ENCODE measurements at regions not wholly inside any gene's neighbourhood (a gene's known extent, or its start where the extent isn't known, plus 50 kb on each side); places are given as distances from the start of the nearest gene placed in this dataset.

GRCh38 chr3:46124216-46125177 is 83.6 kb downstream of the CCR1 start:
- Mint-ChIP-seq H3K4me1 (ENCODE audit: low read depth) (peaks cover 4% of the 10 kb centered on the region), H3K27me3 (ENCODE audit: low read depth) (peaks cover 19% of the 10 kb centered on the region), H3K4me3 (no peak overlapping the region), H3K36me3 (ENCODE audit: low read depth) (no peaks in the 10 kb centered on the region), H3K9me3 (no peaks in the 10 kb centered on the region), H3K27ac (no peak overlapping the region)
- CTCF ChIA-PET, result interaction anchor here (1.0 kb wide), 1 partner anchor 90 kb away, joined by 3 read pairs; no protein-coding TSS in a partner anchor
- intact Hi-C loops (cut with micrococcal nuclease), result no loop called here
- DNase-seq, result no peak

DNA sequence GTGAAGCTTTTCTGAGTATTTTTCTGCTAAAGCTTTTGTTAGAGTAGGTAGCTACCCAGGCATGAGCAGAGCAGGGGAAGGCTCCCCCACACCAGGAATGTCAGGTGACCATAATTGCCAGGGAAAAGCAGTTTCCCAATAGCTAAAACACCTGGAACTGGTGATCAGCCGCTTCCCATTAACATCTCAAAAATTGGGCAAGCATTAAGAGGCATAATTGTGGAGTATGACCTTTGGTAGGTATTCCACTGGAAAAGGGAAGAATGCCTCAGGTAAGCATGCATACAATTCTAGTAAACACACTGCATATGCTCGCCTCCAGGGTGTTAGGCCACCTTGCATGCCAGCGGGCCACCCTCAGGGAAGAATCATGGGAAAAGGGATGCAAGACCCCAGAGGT is 84.5 kb downstream of the CCR1 start:
- no peaks in the 10 kb centered on the region for H3K36me3 Mint-ChIP-seq (ENCODE audit: low read depth)
- CTCF ChIA-PET, result no interaction called here

DNA sequence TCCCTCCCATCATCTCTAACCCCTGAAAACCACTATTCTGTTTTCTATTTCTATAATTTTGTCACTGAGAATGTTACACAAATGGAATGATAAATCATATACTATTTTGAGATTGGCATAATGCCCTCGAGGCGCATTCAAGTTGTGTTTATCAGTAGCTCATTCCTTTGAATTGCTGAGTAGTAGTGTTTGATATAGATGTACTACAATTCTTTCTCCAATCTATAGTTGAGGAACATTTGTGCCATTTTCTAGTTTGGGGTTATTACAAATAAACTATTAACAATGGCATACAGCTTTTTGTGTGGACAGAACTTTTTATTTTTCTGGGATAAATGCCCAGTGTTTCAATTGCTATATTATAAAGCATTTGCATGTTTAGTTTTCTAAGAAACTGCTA is 86.0 kb downstream of the CCR1 start:
- H3K36me3 Mint-ChIP-seq (ENCODE audit: low read depth), result no peaks in the 10 kb centered on the region
- CTCF ChIA-PET, result interaction anchor here (0.9 kb wide), 1 partner anchor 154 kb away, joined by 4 read pairs; no protein-coding TSS in a partner anchor
- H3K9me3 Mint-ChIP-seq, result no peaks in the 10 kb centered on the region
- H3K4me3 Mint-ChIP-seq, result no peak overlapping the region
- peaks cover 19% of the 10 kb centered on the region for H3K27me3 Mint-ChIP-seq (ENCODE audit: low read depth)
- DNase-seq, result no peak
- H3K27ac Mint-ChIP-seq, result no peak overlapping the region
- H3K4me1 Mint-ChIP-seq (ENCODE audit: low read depth), result no peaks in the 10 kb centered on the region
- intact Hi-C loops (cut with micrococcal nuclease), result no loop called here

More for the DNA sequence above, 84.5 kb downstream of the CCR1 start:
- peaks cover 19% of the 10 kb centered on the region for H3K27me3 Mint-ChIP-seq (ENCODE audit: low read depth)
- DNase-seq, result no peak
- no peaks in the 10 kb centered on the region for H3K4me1 Mint-ChIP-seq (ENCODE audit: low read depth)
- no peak overlapping the region for H3K4me3 Mint-ChIP-seq
- H3K27ac Mint-ChIP-seq, result no peak overlapping the region
- H3K9me3 Mint-ChIP-seq, result no peaks in the 10 kb centered on the region
- intact Hi-C loops (cut with micrococcal nuclease), result no loop called here

DNA sequence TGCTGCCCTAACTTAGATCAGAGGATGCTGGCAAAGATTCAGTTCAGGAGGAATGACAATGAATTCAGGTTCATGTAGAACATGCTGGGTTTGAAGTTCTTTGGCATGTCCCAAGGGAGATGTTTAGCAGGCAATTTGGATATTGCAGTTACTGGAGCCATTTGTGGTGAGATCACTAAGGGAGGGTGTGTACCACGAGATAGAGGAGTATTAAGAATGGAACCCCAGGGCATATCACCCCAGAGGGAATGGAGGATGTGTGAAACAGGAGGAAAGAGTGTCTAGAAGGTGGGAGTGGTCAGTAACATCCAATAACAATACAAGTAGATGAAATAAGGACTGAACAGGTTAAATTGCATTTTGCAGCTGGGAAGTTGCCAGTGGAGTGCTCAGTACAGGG is 87.1 kb downstream of the CCR1 start:
- no peaks in the 10 kb centered on the region for H3K36me3 Mint-ChIP-seq (ENCODE audit: low read depth)
- DNase-seq, result no peak
- H3K4me3 Mint-ChIP-seq, result no peak overlapping the region
- CTCF ChIA-PET, result no interaction called here
- H3K4me1 Mint-ChIP-seq (ENCODE audit: low read depth), result no peaks in the 10 kb centered on the region
- intact Hi-C loops (cut with micrococcal nuclease), result no loop called here
- H3K27ac Mint-ChIP-seq, result no peak overlapping the region
- peaks cover 19% of the 10 kb centered on the region for H3K27me3 Mint-ChIP-seq (ENCODE audit: low read depth)
- no peaks in the 10 kb centered on the region for H3K9me3 Mint-ChIP-seq

DNA sequence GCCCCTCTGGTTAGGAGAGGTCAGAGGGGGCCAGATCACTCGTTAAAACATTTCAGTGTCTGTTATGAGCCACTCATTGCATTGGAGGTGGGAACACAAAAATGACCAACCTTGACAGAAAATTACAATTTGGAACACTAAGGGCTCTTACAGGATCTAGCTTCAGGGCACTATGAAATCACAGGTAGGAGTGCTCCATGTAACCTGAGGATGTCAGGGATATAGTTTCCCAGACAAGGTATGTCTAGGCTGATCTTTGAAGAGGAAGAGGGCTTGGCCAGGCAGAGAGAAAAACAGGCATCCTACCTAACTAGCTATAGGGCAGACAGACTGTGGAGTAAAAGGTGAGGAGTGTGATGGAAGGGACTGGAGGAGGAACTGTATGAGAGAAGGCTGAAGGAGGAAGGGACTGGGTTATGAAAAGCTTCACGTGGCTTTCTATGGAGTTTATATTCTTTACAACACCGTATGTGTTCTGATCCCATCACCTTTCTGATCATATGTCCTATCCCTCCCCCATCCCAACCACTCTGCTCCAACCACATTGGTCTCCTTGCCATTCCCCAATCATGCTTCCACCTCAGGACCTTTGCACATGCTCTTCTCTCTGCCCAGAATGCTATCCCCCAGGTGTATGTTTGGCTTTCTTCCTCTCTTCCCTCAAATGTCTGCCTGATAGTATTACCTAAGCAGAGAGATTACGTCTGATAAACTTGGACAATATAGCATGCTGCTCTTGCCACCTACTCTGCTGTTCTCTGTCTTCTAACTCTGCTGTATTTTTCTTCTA is 88.2 kb downstream of the CCR1 start:
- no peak for DNase-seq
- intact Hi-C loops (cut with micrococcal nuclease), result no loop called here
- H3K27ac Mint-ChIP-seq, result no peak overlapping the region
- CTCF ChIA-PET, result no interaction called here
- peaks cover 19% of the 10 kb centered on the region for H3K27me3 Mint-ChIP-seq (ENCODE audit: low read depth)
- H3K36me3 Mint-ChIP-seq (ENCODE audit: low read depth), result no peaks in the 10 kb centered on the region
- no peaks in the 10 kb centered on the region for H3K4me1 Mint-ChIP-seq (ENCODE audit: low read depth)
- no peaks in the 10 kb centered on the region for H3K9me3 Mint-ChIP-seq
- H3K4me3 Mint-ChIP-seq, result no peak overlapping the region

- no peaks in the 10 kb centered on the region for H3K9me3 Mint-ChIP-seq
- H3K4me1 Mint-ChIP-seq (ENCODE audit: low read depth), result no peaks in the 10 kb centered on the region
- H3K36me3 Mint-ChIP-seq (ENCODE audit: low read depth), result no peaks in the 10 kb centered on the region
- CTCF ChIA-PET, result no interaction called here
- H3K27me3 Mint-ChIP-seq (ENCODE audit: low read depth), result peaks cover 19% of the 10 kb centered on the region
- H3K27ac Mint-ChIP-seq, result no peak overlapping the region
- intact Hi-C loops (cut with micrococcal nuclease), result no loop called here
- DNase-seq, result no peak
- H3K4me3 Mint-ChIP-seq, result no peak overlapping the region
Measured at GRCh38 chr3:46119253-46119652, 88.9 kb downstream of the CCR1 start.

DNA sequence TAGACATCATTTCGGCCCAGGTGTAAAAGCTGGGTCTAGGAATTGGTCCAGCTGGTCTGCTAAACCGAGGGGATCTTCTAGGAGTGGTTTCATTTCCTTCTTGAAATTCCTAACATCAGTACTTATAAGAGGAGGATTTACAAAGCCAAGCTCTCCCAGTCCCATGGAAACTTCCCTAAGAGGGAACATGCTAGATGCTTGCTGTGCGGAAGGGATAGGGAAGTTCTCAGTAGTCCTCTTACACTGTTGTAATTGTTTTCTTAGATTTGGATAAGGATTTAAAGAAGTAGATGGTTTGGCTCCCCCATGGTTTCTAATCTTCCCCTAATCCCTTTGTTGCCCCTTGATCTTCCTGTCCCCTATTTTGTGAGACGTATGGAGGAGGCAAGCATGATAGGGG is 89.7 kb upstream of the XCR1 start:
- Mint-ChIP-seq H3K4me3 (no peak overlapping the region), H3K27ac (no peak overlapping the region), H3K9me3 (no peaks in the 10 kb centered on the region), H3K27me3 (ENCODE audit: low read depth) (peaks cover 15% of the 10 kb centered on the region), H3K36me3 (ENCODE audit: low read depth) (no peaks in the 10 kb centered on the region), H3K4me1 (ENCODE audit: low read depth) (no peaks in the 10 kb centered on the region)
- CTCF ChIA-PET, result interaction anchor here (1.2 kb wide), 1 partner anchor 262 kb away, joined by 3 read pairs; no protein-coding TSS in a partner anchor
- intact Hi-C loops (cut with micrococcal nuclease), result no loop called here
- no peak for DNase-seq

- Mint-ChIP-seq H3K27me3 (ENCODE audit: low read depth) (no peaks in the 10 kb centered on the region), H3K4me3 (no peak overlapping the region), H3K4me1 (ENCODE audit: low read depth) (peaks cover 4% of the 10 kb centered on the region), H3K9me3 (no peaks in the 10 kb centered on the region), H3K27ac (no peak overlapping the region), H3K36me3 (ENCODE audit: low read depth) (no peaks in the 10 kb centered on the region)
- no peak for DNase-seq
- intact Hi-C loops (cut with micrococcal nuclease), result no loop called here
- CTCF ChIA-PET, result no interaction called here
Measured at GRCh38 chr3:46114323-46114988, 87.2 kb upstream of the XCR1 start.

- no peaks in the 10 kb centered on the region for H3K9me3 Mint-ChIP-seq
- H3K27ac Mint-ChIP-seq, result no peak overlapping the region
Measured at GRCh38 chr3:46113608-46114007, 86.3 kb upstream of the XCR1 start.

DNA sequence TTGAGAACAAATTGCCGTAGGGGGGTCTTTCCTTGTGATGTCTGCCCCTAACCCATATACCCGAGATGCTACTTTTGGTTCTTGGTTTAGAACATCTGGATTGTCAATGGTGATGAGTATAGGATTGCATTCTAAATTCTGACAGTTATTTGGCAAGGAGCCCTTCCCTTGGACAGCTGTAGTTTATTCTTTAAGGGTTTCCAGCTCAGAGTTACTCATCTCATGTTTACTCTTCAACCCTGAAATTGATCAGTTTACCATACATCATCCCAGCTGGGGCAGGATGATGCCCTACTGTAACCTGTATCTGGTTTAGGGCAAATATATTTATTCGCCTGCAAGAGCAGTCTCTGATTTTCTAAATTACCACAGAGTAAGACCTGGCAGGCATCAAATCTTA is 85.7 kb upstream of the XCR1 start:
- H3K27me3 Mint-ChIP-seq (ENCODE audit: low read depth), result no peaks in the 10 kb centered on the region
- H3K9me3 Mint-ChIP-seq, result no peaks in the 10 kb centered on the region
- H3K4me3 Mint-ChIP-seq, result no peak overlapping the region
- intact Hi-C loops (cut with micrococcal nuclease), result no loop called here
- CTCF ChIA-PET, result no interaction called here
- no peak overlapping the region for H3K27ac Mint-ChIP-seq
- DNase-seq, result no peak
- peaks cover 11% of the 10 kb centered on the region for H3K4me1 Mint-ChIP-seq (ENCODE audit: low read depth)
- no peaks in the 10 kb centered on the region for H3K36me3 Mint-ChIP-seq (ENCODE audit: low read depth)

More at GRCh38 chr3:46113608-46114007, 86.3 kb upstream of the XCR1 start:
- DNase-seq, result no peak
- no peaks in the 10 kb centered on the region for H3K27me3 Mint-ChIP-seq (ENCODE audit: low read depth)
- H3K4me1 Mint-ChIP-seq (ENCODE audit: low read depth), result peaks cover 11% of the 10 kb centered on the region
- intact Hi-C loops (cut with micrococcal nuclease), result no loop called here
- CTCF ChIA-PET, result interaction anchor here (0.6 kb wide), 1 partner anchor 264 kb away, joined by 3 read pairs; no protein-coding TSS in a partner anchor
- no peaks in the 10 kb centered on the region for H3K36me3 Mint-ChIP-seq (ENCODE audit: low read depth)
- H3K4me3 Mint-ChIP-seq, result no peak overlapping the region

DNA sequence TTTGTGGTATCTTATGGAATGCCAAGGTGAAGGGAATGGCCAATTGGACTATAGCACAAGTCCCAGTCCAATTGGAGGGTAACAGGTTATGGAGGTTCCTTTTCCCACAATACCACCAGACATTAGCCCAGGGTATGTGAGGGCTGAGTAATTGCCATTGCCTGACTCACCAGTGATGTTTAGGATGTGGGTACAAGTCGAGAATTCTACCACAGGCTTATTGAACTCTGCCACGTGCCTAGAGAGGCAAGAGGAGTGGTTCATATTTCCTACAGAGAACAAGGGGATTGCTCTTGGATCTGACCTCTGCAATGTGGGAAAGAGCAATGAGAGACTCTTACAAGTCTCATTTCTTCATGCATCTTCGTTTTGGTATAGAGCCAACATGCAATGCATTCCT is 85.0 kb upstream of the XCR1 start:
- Mint-ChIP-seq H3K27me3 (ENCODE audit: low read depth) (peaks cover 3% of the 10 kb centered on the region), H3K9me3 (no peaks in the 10 kb centered on the region), H3K4me1 (ENCODE audit: low read depth) (peaks cover 11% of the 10 kb centered on the region), H3K4me3 (no peak overlapping the region), H3K27ac (no peak overlapping the region), H3K36me3 (ENCODE audit: low read depth) (no peaks in the 10 kb centered on the region)
- intact Hi-C loops (cut with micrococcal nuclease), result no loop called here
- CTCF ChIA-PET, result no interaction called here
- no peak for DNase-seq

All from activated naive CD4-positive, alpha-beta T cell treated with anti-CD3 and anti-CD28 coated beads for 36 hours (primary cell).